Right lobe of liver (tissue), 6 donors: ENCODE measurements at regions not wholly inside any gene's neighbourhood (a gene's known extent, or its start where the extent isn't known, plus 50 kb on each side); places are given as distances from the start of the nearest gene placed in this dataset.

ENCODE experiments used
- ATAC-seq, 4 donors: fragments of 200-7000 bp; cut with Tn5 transposase; one replicate each; pipeline ENCODE4 v1.9.1; 2020; ENCODE audit warnings: mild to moderate bottlenecking in 4 of 4, moderate library complexity in 4 of 4
- DNase-seq, 3 donors: peaks; one replicate each; pipeline ENCODE4 v3.0.0-alpha.2; 2020
- H3K27ac ChIP-seq, 3 donors: fragments of 200-600 bp; one replicate each; pipeline ENCODE4 v1.8.0; 2022
- H3K27me3 ChIP-seq, 2 donors: fragments of 200-600 bp; one replicate each; pipeline ENCODE4 v1.8.0; 2022
- H3K36me3 ChIP-seq, 4 donors: fragments of 200-600 bp; sonication (generic) in 1 of 4; one replicate each; pipeline versions ENCODE4 v1.5.1 to v1.8.0; 2017 to 2022; ENCODE audit warnings: control low read depth in 1 of 4
- H3K4me1 ChIP-seq, 4 donors: fragments of 200-600 bp; sonication (generic) in 1 of 4; one replicate each; pipeline versions ENCODE4 v1.5.1 to v1.8.0; 2017 to 2022; ENCODE audit warnings: control low read depth in 1 of 4
- H3K4me3 ChIP-seq, 3 donors: fragments of 200-600 bp; one replicate each; pipeline ENCODE4 v1.8.0; 2022
- H3K9me3 ChIP-seq, 4 donors: fragments of 200-600 bp; sonication (generic) in 1 of 4; one replicate each; pipeline versions ENCODE4 v1.5.1 to v1.8.0; 2017 to 2022; ENCODE audit warnings: control low read depth in 1 of 4
- CTCF ChIP-seq, 4 donors: fragments of 200-600 bp in 3 of 4; fragments of 450-650 bp in 1 of 4; IDR thresholded peaks; one replicate each; pipeline versions ENCODE4 v1.5.1 to v1.8.0; 2016 to 2022; ENCODE audit warnings: antibody characterized with exemption in 4 of 4, mild to moderate bottlenecking in 2 of 4
- POLR2A ChIP-seq: fragments of 450-650 bp; IDR thresholded peaks from one replicate; pipeline ENCODE4 v1.6.1; 2017; ENCODE audit warnings: antibody characterized with exemption, mild to moderate bottlenecking
- WGBS: methylation state at CpG from one replicate; pipeline ENCODE4 v1.1.6; 2018; ENCODE audit warnings: low coverage, low lambda C conversion rate; ENCODE audit not compliant: insufficient coverage; ENCODE audit errors: missing lambda C conversion rate; 5-methylcytosine and 5-hydroxymethylcytosine counted together
- intact Hi-C, 2 donors: fragments of 100-400 bp; cut with DNase I; formaldehyde crosslinking; loops; one replicate each; pipeline versions ENCODE4 v1.11.2 to v1.14.1; 2022
- donor health status: DM: no; HTN: yes; CAD: no.
- donor health status: DM: no; HTN: no; CAD: no.
- donor health status: DM: no; HTN: no; CAD: no.
- donor health status: DM: no; HTN: yes; CAD: no.
- donor health status: DM: no; HTN: yes; CAD: no.

- no peaks in the 10 kb centered on the region for H3K36me3 ChIP-seq
- peak in 2 of 3 donors; percentile 15 to 21 for DNase-seq
- H3K4me3 ChIP-seq: no peak overlapping the region
- H3K4me1 ChIP-seq: peaks cover 0 to 9% (median 4%) of the 10 kb centered on the region in 4 donors
- ATAC-seq: no peak
- no peaks in the 10 kb centered on the region for H3K9me3 ChIP-seq
- TF ChIP-seq POLR2A (no peak), CTCF (IDR thresholded peaks at IDR 0.05) (no peak)
- intact Hi-C loops: loop anchor here (5.0 kb wide), 1 partner anchor 275 kb away; no protein-coding TSS in a partner anchor
- H3K27ac ChIP-seq: no peak overlapping the region
- H3K27me3 ChIP-seq: no peaks in the 10 kb centered on the region
- WGBS: no CpG with 5 or more reads among the region's 14 CpGs
Measured at GRCh38 chr11:69922596-69923111, 103.4 kb upstream of the FGF3 start.

GRCh38 chr11:69923196-69923595, 104.0 kb upstream of the FGF3 start:
- Histone ChIP-seq H3K36me3 (no peaks in the 10 kb centered on the region), H3K27ac (no peak overlapping the region), H3K9me3 (no peaks in the 10 kb centered on the region), H3K4me1 (peaks cover 0 to 8% (median 4%) of the 10 kb centered on the region in 4 donors), H3K4me3 (no peak overlapping the region), H3K27me3 (no peaks in the 10 kb centered on the region)
- intact Hi-C loops: loop anchor here (5.0 kb wide), 1 partner anchor 274 kb away; no protein-coding TSS in a partner anchor
- WGBS: 30% methylated on average over 2 of the region's 7 CpGs
- ATAC-seq: no peak
- peak in 2 of 3 donors; percentile 12 to 21 for DNase-seq
- TF ChIP-seq CTCF (IDR thresholded peaks at IDR 0.05) (no peak), POLR2A (no peak)

- Histone ChIP-seq H3K36me3 (no peaks in the 10 kb centered on the region), H3K4me3 (no peak overlapping the region), H3K27me3 (no peaks in the 10 kb centered on the region), H3K27ac (no peak overlapping the region), H3K4me1 (peaks cover 0 to 3% (median 1%) of the 10 kb centered on the region in 4 donors), H3K9me3 (no peaks in the 10 kb centered on the region)
- TF ChIP-seq POLR2A: no peak
- no peak for TF ChIP-seq CTCF (IDR thresholded peaks at IDR 0.05)
- DNase-seq: peak in 2 of 3 donors; percentile 32 to 42
- WGBS: no CpG with 5 or more reads among the region's 13 CpGs
- intact Hi-C loops: loop anchor here (5.0 kb wide), 1 partner anchor 274 kb away; no protein-coding TSS in a partner anchor
- ATAC-seq: no peak
Measured at GRCh38 chr11:69923641-69924307, 104.6 kb upstream of the FGF3 start.

GRCh38 chr11:69924308-69925161, 105.3 kb upstream of the FGF3 start:
- no peaks in the 10 kb centered on the region for H3K27me3 ChIP-seq
- no peaks in the 10 kb centered on the region for H3K36me3 ChIP-seq
- no peak for ATAC-seq
- H3K27ac ChIP-seq: no peak overlapping the region
- H3K4me1 ChIP-seq: no peaks in the 10 kb centered on the region
- DNase-seq: peak in 2 of 3 donors; percentile 10 to 12
- H3K9me3 ChIP-seq: no peaks in the 10 kb centered on the region
- TF ChIP-seq CTCF (IDR thresholded peaks at IDR 0.05): no peak
- no peak for TF ChIP-seq POLR2A
- intact Hi-C loops: loop anchor here (5.0 kb wide), 1 partner anchor 273 kb away; no protein-coding TSS in a partner anchor
- no peak overlapping the region for H3K4me3 ChIP-seq
- WGBS: 65% methylated on average over 2 of the region's 2 CpGs
